GM19468 (cell line): ENCODE measurements at regions not wholly inside any gene's neighbourhood (a gene's known extent, or its start where the extent isn't known, plus 50 kb on each side); places are given as distances from the start of the nearest gene placed in this dataset.

Experiments used
- ATAC-seq: cut with Tn5 transposase; IDR thresholded peaks from one replicate; pipeline ENCODE4 v1.9.1; 2021; ENCODE audit warnings: mild to moderate bottlenecking, moderate library complexity, moderate number of reproducible peaks; ENCODE audit not compliant: unreplicated experiment; ENCODE audit errors: extremely low read depth

DNA sequence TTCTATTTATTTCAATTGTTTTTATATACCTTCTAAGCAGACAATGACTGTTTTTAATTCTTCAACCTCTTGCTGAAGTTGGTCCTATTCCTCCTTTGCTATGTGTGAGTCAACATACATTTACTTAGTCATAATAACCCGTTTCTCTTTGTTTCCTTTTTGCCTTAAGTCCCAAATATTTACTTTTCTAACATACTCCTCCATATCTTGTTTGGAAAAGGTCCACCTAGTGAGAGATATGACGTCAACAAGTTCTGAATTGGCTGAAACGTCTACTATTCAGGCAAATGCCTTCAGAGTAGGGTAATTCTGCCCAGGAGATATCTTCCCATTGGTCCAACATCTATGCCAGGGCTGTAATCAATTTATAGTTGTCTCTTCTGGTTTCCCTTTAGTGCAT is 179.3 kb upstream of the GEMIN8 start:
- no peak for ATAC-seq

DNA sequence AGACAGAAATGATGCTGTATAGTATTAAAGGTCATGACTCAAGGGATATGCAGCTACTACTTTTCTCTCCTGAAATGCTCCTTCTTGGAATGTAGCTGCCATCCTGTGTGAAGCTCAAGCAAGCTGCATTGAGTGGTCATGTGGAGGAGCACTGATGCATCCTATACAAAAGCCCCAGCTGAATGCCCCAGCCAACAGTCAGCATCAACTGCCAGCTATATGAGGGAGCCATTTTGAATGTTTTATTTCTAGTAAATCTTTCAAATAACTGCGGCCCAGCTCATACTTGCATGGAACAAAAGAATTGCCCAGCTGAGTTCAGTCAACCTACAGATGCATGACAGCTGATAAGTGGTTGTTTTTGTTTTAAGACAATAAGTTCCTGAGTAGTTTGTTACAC is 165.0 kb upstream of the GEMIN8 start:
- ATAC-seq: no peak

DNA sequence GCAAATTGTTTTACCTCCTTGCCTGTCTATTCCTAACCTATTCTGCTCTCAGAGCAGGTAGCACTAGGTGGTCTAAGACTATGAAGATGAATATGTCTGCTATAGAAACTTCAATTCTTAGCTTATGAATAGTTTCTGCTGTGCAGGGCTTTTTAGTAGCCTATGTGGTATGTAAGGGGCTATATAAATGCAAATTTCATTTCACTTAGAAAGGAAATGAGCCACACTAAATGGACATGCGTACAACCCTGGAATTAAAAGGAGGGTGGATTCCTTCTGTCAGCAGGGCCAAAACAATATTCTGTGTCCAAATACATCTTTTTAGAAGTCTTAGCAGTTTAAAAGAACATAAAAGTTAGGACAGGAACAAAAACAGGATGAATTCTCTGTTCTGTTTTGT is 163.9 kb upstream of the GEMIN8 start:
- no peak for ATAC-seq

DNA sequence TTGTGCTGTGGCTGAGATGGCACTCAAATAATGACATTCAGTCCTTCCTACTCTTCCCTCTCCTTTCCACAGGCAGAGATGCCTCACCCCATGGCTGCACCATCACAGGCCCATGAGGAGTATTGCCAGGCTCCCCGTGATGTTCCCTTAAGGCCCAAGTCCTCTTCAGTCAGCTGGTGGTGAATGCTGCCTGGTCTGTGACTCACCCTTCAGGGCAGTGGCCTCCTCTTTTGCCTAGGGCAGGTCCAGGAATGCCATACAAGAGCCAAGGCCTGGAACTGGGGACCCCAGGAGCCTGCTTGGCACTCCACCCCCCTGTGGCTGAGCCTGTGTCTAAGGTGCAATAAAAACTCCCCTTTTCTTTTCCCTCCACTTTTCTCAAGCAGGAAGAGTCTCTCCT is 144.2 kb upstream of the GEMIN8 start:
- ATAC-seq: no peak

DNA sequence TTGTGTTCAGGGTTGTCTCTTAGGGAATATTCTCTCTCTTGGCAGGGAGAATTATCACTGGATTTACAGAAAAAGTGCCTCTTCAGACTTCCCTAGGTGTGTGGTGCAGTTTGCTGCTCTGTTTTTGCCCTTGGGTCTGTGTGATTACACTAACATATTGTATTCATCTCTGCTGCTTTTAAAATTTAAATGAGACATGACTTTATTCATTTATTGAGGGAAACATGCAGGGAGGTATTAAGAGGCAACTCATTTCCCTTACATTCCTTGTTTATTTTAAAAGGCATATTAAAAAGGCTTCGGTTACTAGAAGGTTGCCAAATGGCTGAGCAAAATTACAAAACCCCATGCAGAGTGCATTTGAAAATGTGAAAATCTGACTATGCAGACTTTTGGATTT is 135.1 kb upstream of the GEMIN8 start:
- ATAC-seq: no peak

DNA sequence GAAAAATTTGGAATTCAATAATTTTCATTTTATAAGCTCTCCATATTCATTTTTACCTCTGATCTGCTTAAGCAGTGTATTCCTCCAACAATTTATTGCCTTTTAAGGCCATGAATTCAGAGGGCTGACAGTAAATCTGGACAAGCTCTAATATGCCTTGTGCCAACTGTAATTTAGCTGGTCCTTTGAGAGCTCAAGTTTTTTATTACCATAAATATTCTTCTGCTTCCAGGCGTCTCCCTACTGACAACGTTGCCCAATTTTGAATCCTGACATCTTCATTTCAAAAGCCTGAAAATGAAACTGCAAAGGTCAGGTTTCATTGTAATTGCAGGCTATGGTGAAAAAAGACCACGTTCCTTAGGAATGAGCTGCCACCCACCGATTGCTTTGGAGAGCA is 95.8 kb upstream of the GEMIN8 start:
- no peak for ATAC-seq

DNA sequence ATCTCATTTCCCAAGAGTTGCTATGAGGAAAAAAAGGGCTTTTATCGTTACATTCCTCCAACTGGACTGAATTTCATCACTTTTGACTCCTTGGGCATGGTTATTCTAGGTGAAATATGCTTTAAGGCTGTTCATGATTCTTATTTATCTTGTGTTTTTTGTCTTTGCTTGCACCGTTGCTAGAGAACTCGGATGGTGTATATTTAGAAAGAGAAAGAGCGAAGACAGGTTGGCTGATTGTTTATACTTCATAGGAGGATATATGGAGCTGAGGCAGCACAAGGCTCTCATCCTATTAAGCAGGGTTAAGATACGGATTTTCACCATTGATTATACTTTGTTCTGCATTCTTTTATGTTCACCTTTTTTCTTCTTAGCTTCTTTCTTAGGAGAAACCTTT is 94.9 kb upstream of the GEMIN8 start:
- ATAC-seq: no peak

DNA sequence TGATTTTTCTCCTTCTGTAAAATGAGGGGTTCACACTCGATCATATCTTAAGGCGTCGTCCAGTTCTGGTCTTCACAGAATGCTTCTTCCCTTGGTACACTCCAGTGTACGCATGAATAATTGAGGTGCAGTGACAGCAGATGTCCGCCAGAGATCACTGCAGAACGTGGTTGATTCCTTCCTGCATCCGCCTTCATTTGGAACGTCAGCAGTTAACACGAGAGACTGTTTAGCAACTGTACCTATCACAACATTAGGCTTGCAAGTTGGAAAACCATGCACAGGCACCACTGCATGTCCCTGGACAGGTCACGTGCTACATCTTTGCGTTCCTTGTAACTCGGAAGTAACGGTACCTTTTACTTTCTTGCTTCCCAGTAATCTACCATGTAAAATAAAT is 66.0 kb upstream of the GEMIN8 start:
- ATAC-seq: peak; percentile 39

DNA sequence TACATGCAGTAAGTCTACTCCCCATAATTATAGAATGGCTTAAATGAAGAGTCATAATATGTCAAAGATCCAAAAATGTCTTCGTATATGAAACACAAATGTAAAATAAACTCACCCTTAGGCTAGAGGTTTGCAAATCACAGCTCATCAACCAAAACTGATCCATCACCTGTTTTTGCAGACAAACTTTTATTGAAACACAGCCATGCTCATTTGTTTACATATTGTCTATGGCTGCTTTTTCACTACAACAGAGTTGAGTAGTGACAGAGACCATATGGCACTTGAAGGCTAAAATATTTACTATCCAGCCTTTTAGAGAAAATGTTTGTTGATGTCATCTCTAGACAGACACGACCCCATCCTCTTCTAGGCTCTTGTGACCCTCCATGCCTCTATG is 64.5 kb upstream of the GEMIN8 start:
- no peak for ATAC-seq

DNA sequence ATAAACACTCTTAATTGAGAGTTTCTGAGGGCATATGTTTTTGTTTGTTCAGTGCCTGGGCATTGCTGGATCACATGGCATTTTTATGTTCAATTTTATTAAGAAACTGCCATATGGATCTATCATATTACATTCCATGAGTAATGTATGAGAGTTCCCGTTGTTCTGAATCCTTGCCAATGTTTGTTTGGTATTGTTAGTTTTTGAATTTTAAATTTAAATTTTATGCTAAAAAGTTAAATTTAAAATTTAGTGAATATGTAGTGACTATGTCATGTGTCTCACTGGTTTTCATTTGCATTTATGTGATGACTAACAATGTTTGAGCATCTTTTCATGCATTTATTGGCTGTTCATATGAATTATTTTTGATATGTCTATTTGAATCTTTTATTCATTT is 54.8 kb upstream of the GEMIN8 start:
- ATAC-seq: no peak

DNA sequence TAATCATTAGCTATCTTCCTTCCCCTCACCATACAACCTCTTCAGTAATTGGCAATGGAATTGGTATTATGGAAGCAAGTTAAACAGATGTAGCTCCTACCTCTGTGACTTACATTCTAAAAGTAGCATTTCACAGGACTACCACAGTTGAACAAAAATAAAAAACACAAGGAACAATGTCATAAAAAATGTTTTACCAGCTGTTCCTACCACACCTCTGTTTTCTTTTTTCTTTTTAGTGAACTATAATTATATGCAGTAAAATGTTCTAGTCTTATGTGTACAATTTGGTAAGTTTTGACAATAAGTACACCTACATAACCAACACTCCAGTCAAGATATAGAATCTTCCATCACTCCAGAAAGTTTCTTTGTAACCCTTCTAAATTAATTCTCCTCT is 54.1 kb upstream of the GEMIN8 start:
- no peak for ATAC-seq

DNA sequence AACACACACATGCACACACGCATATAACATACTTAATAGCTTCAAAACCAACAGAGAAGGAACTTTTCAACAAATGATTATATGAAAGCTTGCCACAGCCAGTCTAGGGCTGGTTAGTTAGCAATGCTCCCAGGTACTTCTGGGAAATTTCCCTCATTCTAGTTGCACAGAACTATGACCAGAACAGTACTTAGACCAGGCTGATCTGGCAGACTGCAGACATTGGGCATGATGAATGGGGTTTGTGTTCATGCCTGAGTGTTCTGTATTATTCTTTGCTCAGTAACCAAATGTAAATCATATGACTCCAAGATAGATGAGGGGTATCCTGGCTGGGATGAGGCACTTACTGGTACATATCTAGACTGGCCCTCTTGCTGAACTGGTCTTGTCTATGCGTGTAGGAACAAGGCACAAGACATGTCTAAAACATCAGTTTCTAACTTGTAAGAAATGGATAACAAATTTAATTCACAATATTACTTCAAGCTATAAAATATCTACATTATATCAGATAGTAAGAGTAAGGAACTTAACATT is 50.3 kb upstream of the GEMIN8 start:
- ATAC-seq: no peak
